HepG2 (cell line): ENCODE measurements at regions not wholly inside any gene's neighbourhood (a gene's known extent, or its start where the extent isn't known, plus 50 kb on each side); places are given as distances from the start of the nearest gene placed in this dataset.

Experiments used
- ATAC-seq: fragments of 200-7000 bp; cut with Tn5 transposase; 3 replicates; pipeline ENCODE4 v1.9.1; 2020; ENCODE audit warnings: mild to moderate bottlenecking, moderate library complexity
- BruUV-seq: library from RNA; stranded (reverse); fragments of 400-500 nt; replicated peaks from 2 replicates; lab custom pipeline; 2021; lab: Mats Ljungman, UMichigan
- CTCF ChIA-PET: fragments of 300-600 bp; formaldehyde crosslinking; extraction: SDS; loops from one replicate; lab custom pipeline; 2021; ENCODE audit warnings: low total read pairs, inconsistent platforms, low intra/inter-chr PET ratio; lab: Yijun Ruan, JAX
- POLR2A ChIA-PET: fragments of 350-600 bp; sonication (Branson Sonifier 250); formaldehyde crosslinking; loops from one replicate; lab custom pipeline; 2020; ENCODE audit warnings: antibody characterized with exemption, inconsistent platforms; lab: Yijun Ruan, JAX
- DNase-seq: peaks from one replicate; pipeline ENCODE4 v3.0.0-alpha.2; 2015; ENCODE audit warnings: low spot score
- FAIRE-seq: peaks from 3 replicates; lab custom pipeline; 2011; peaks lifted over from hg19 to GRCh38; lab: Jason Lieb, UNC
- H2AFZ ChIP-seq: one replicate; pipeline ENCODE4 v1.6.1; 2011; ENCODE audit warnings: low read length, inconsistent platforms
- H3K27ac ChIP-seq: fragments of 300-600 bp; 3 replicates; pipeline ENCODE4 v1.8.0; 2011; ENCODE audit warnings: mixed run types, mild to moderate bottlenecking, mixed read lengths, low read length, inconsistent platforms; ENCODE audit not compliant: insufficient read depth; ENCODE audit errors: extremely low read length
- H3K27me3 ChIP-seq, 2 experiments: fragments of 200-600 bp in 1 of 2; 2 replicates in 1 of 2; 3 replicates in 1 of 2; pipeline versions ENCODE4 v1.6.0 to v1.8.0; 2011; ENCODE audit warnings: low read length in 2 of 2, mild to moderate bottlenecking in 2 of 2, moderate library complexity in 2 of 2, inconsistent platforms in 1 of 2; ENCODE audit not compliant: insufficient read depth in 2 of 2, control insufficient read depth in 1 of 2
- H3K36me3 ChIP-seq, 2 experiments: fragments of 200-600 bp in 1 of 2; replicated peaks in 1 of 2; 2 replicates in 1 of 2; 3 replicates in 1 of 2; pipeline versions ENCODE4 v1.5.1 to v1.8.0; 2011; ENCODE audit warnings: low read length in 2 of 2, inconsistent platforms in 1 of 2; ENCODE audit not compliant: insufficient read depth in 2 of 2, control insufficient read depth in 1 of 2
- H3K4me1 ChIP-seq: 2 replicates; pipeline ENCODE4 v1.5.1; 2012; ENCODE audit warnings: low read length, inconsistent platforms; ENCODE audit not compliant: insufficient read depth
- H3K4me2 ChIP-seq: 2 replicates; pipeline ENCODE4 v1.6.0; 2011; ENCODE audit warnings: low read depth, low read length, inconsistent platforms
- H3K4me3 ChIP-seq, 3 experiments: fragments of 200-600 bp in 1 of 3; sonication (generic), shearing (Covaris generic) in 1 of 3; replicated peaks in 1 of 3; 2 replicates each; pipeline ENCODE4 v1.5.1; 2011 to 2016; ENCODE audit warnings: low read length in 3 of 3, inconsistent platforms in 2 of 3, low read depth in 2 of 3, mild to moderate bottlenecking in 2 of 3, control low read depth in 1 of 3, mixed read lengths in 1 of 3; ENCODE audit not compliant: insufficient read depth in 1 of 3
- H3K79me2 ChIP-seq: one replicate; pipeline ENCODE4 v1.6.1; 2011; ENCODE audit warnings: low read length, inconsistent platforms; ENCODE audit not compliant: insufficient read depth
- H3K9ac ChIP-seq: 2 replicates; pipeline ENCODE4 v1.6.0; 2011; ENCODE audit warnings: mild to moderate bottlenecking, low read depth, low read length, inconsistent platforms; ENCODE audit not compliant: insufficient read depth
- H3K9me3 ChIP-seq: 2 replicates; pipeline ENCODE4 v1.5.1; 2012; ENCODE audit warnings: mild to moderate bottlenecking, low read length
- H4K20me1 ChIP-seq: 2 replicates; pipeline ENCODE4 v1.6.0; 2011; ENCODE audit warnings: inconsistent platforms, mild to moderate bottlenecking, low read length, moderate library complexity; ENCODE audit not compliant: insufficient read depth
- BORCS8-MEF2B ChIP-seq: sonication (generic); formaldehyde crosslinking; IDR thresholded peaks from 2 replicates; pipeline ENCODE4 v1.8.0; 2022; ENCODE audit warnings: mild to moderate bottlenecking, missing genetic modification reagents
- CBFB ChIP-seq: sonication (generic); formaldehyde crosslinking; IDR thresholded peaks from 2 replicates; pipeline ENCODE4 v1.4.0; 2020; ENCODE audit warnings: missing genetic modification reagents
- CBX5 ChIP-seq: sonication (generic); formaldehyde crosslinking; IDR thresholded peaks from 2 replicates; pipeline ENCODE4 v1.4.0; 2020; ENCODE audit warnings: missing genetic modification reagents, borderline replicate concordance
- ELF3 ChIP-seq: IDR thresholded peaks from 2 replicates; pipeline ENCODE4 v1.6.1; 2016; ENCODE audit warnings: missing genetic modification reagents, missing compliant biosample characterization
- GATAD1 ChIP-seq: IDR thresholded peaks from 2 replicates; pipeline ENCODE4 v1.6.1; 2016; ENCODE audit warnings: missing genetic modification reagents, missing compliant biosample characterization
- IRF9 ChIP-seq: sonication (generic); formaldehyde crosslinking; IDR thresholded peaks from 2 replicates; pipeline ENCODE4 v1.8.0; 2022; ENCODE audit warnings: missing genetic modification reagents, mild to moderate bottlenecking, borderline replicate concordance
- JUN ChIP-seq: sonication (generic); formaldehyde crosslinking; IDR thresholded peaks from 2 replicates; pipeline ENCODE4 v1.4.0; 2020; ENCODE audit warnings: mild to moderate bottlenecking, missing genetic modification reagents
- SALL2 ChIP-seq: sonication (generic); formaldehyde crosslinking; IDR thresholded peaks from 2 replicates; pipeline ENCODE4 v1.8.1; 2023; ENCODE audit warnings: mild to moderate bottlenecking, missing genetic modification reagents, inconsistent platforms
- TRIM24 ChIP-seq: sonication (generic); formaldehyde crosslinking; IDR thresholded peaks from 2 replicates; pipeline ENCODE4 v1.8.0; 2022; ENCODE audit warnings: mild to moderate bottlenecking, missing genetic modification reagents
- YEATS4 ChIP-seq: sonication (generic); formaldehyde crosslinking; IDR thresholded peaks from 2 replicates; pipeline ENCODE4 v1.4.0; 2020; ENCODE audit warnings: missing genetic modification reagents, borderline replicate concordance
- ZBTB39 ChIP-seq: sonication (generic); formaldehyde crosslinking; IDR thresholded peaks from 2 replicates; pipeline ENCODE4 v1.5.0; 2020; ENCODE audit warnings: missing genetic modification reagents
- ZBTB42 ChIP-seq: sonication (generic); formaldehyde crosslinking; IDR thresholded peaks from 2 replicates; pipeline ENCODE4 v1.5.0; 2020; ENCODE audit warnings: mild to moderate bottlenecking, missing genetic modification reagents
- ZNF282 ChIP-seq: fragments of 450-650 bp; IDR thresholded peaks from 2 replicates; pipeline ENCODE4 v1.6.1; 2018; ENCODE audit not compliant: partially characterized antibody
- WGBS: methylation state at CpG from one replicate; pipeline ENCODE4 v1.1.6; 2017; ENCODE audit warnings: low lambda C conversion rate; 5-methylcytosine and 5-hydroxymethylcytosine counted together
- in situ Hi-C: cut with HindIII; loops from 2 replicates; pipeline ENCODE4 v1.10.0; 2017; ENCODE audit warnings: low pct_unique_long_range_greater_than_20kb; ENCODE audit not compliant: extremely low pct_ligation_motif_present
- intact Hi-C: fragments of 100-400 bp; cut with micrococcal nuclease; formaldehyde crosslinking; loops from one replicate; pipeline ENCODE4 v1.10.0; 2022; ENCODE audit not compliant: unreplicated experiment
- TF ChIP-seq, protein P1 (sequence below): sonication (generic); formaldehyde crosslinking; IDR thresholded peaks from 2 replicates; pipeline ENCODE4 v1.5.1; 2020; ENCODE audit warnings: mild to moderate bottlenecking, moderate library complexity, missing genetic modification reagents
- TF ChIP-seq, protein P2 (sequence below): sonication (generic); formaldehyde crosslinking; IDR thresholded peaks from 2 replicates; pipeline ENCODE4 v1.4.0; 2020; ENCODE audit warnings: missing genetic modification reagents

DNA sequence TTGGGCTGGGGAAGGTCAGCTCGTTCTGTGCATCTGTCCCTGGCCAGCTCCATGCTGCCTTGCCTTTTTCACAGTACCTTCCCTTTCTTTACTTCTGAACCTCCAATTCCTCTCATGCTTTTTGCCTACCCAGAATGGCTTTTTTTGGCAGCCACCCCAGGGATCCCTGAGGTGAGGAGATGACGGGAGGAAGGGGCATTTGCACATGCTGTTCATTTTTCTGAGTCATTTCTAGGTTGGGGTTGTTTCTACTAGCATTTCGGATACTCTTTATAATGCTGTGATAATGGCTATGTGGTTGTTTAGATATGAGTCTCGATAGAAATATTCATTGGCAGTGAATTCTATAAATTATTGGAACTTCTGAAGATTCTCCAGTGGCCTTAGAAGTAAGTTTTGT lies 415.1 kb upstream of the FZD8 start:
- TF ChIP-seq, protein P1, sequence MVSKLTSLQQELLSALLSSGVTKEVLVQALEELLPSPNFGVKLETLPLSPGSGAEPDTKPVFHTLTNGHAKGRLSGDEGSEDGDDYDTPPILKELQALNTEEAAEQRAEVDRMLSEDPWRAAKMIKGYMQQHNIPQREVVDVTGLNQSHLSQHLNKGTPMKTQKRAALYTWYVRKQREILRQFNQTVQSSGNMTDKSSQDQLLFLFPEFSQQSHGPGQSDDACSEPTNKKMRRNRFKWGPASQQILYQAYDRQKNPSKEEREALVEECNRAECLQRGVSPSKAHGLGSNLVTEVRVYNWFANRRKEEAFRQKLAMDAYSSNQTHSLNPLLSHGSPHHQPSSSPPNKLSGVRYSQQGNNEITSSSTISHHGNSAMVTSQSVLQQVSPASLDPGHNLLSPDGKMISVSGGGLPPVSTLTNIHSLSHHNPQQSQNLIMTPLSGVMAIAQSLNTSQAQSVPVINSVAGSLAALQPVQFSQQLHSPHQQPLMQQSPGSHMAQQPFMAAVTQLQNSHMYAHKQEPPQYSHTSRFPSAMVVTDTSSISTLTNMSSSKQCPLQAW (CRISPR knock-in tag): no peak
- TF ChIP-seq ZBTB39: no peak
- TF ChIP-seq GATAD1: no peak
- intact Hi-C loops (no loop called here), in situ Hi-C loops (no loop called here)
- H3K4me3 ChIP-seq: no peak overlapping the region
- no peak overlapping the region for H2AFZ ChIP-seq
- H3K27me3 ChIP-seq: no peaks in the 10 kb centered on the region
- BruUV-seq: no TSS peak
- 3% methylated on average over 4 of the region's 4 CpGs for WGBS
- H3K36me3 ChIP-seq: no peaks in the 10 kb centered on the region
- no peak overlapping the region for H3K4me2 ChIP-seq
- H3K4me1 ChIP-seq: no peaks in the 10 kb centered on the region
- H3K9me3 ChIP-seq: peaks cover 7% of the 10 kb centered on the region
- H3K79me2 ChIP-seq: no peaks in the 10 kb centered on the region
- CTCF ChIA-PET: no interaction called here
- ATAC-seq: no peak
- H3K9ac ChIP-seq: no peak overlapping the region
- no peak for DNase-seq
- FAIRE-seq: no peak
- no peak overlapping the region for H3K27ac ChIP-seq
- H4K20me1 ChIP-seq: no peaks in the 10 kb centered on the region
- POLR2A ChIA-PET: no interaction called here

GRCh38 chr10:36053775-36054174 lies 411.7 kb upstream of the FZD8 start:
- no peaks in the 10 kb centered on the region for H3K36me3 ChIP-seq
- H3K27me3 ChIP-seq: no peaks in the 10 kb centered on the region
- no TSS peak for BruUV-seq
- no peak for ATAC-seq
- intact Hi-C loops: no loop called here
- POLR2A ChIA-PET: no interaction called here
- no peak for DNase-seq
- no peaks in the 10 kb centered on the region for H3K4me1 ChIP-seq
- no peaks in the 10 kb centered on the region for H4K20me1 ChIP-seq
- H3K79me2 ChIP-seq: no peaks in the 10 kb centered on the region
- CTCF ChIA-PET: no interaction called here
- no peak overlapping the region for H3K9ac ChIP-seq
- H3K27ac ChIP-seq: no peak overlapping the region
- no peak overlapping the region for H3K4me2 ChIP-seq
- H3K4me3 ChIP-seq: no peak overlapping the region
- FAIRE-seq: no peak
- in situ Hi-C loops: no loop called here
- H3K9me3 ChIP-seq: peaks cover 7% of the 10 kb centered on the region
- H2AFZ ChIP-seq: no peak overlapping the region
- WGBS: 17% methylated on average over 4 of the region's 4 CpGs
- no peak for TF ChIP-seq IRF9 (CRISPR knock-in tag)
- TF ChIP-seq YEATS4 (CRISPR knock-in tag): no peak
- no peak for TF ChIP-seq ZNF282
- TF ChIP-seq JUN (CRISPR knock-in tag): no peak
- TF ChIP-seq BORCS8-MEF2B (CRISPR knock-in tag): no peak
- TF ChIP-seq, protein P2, sequence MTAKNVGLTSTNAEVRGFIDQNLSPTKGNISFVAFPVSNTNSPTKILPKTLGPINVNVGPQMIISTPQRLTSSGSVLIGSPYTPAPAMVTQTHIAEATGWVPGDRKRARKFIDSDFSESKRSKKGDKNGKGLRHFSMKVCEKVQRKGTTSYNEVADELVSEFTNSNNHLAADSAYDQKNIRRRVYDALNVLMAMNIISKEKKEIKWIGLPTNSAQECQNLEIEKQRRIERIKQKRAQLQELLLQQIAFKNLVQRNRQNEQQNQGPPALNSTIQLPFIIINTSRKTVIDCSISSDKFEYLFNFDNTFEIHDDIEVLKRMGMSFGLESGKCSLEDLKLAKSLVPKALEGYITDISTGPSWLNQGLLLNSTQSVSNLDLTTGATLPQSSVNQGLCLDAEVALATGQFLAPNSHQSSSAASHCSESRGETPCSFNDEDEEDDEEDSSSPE (CRISPR knock-in tag): no peak
- TF ChIP-seq TRIM24: no peak
- TF ChIP-seq SALL2 (CRISPR knock-in tag): no peak
- no peak for TF ChIP-seq CBFB (CRISPR knock-in tag)
- no peak for TF ChIP-seq ELF3
- TF ChIP-seq CBX5: no peak
- TF ChIP-seq ZBTB42 (CRISPR knock-in tag): no peak
